ENCODE measurements at regions not wholly inside any gene's neighbourhood (a gene's known extent, or its start where the extent isn't known, plus 50 kb on each side); places are given as distances from the start of the nearest gene placed in this dataset.

GRCh38 chr2:220104871-220105351, 477.5 kb downstream of the SLC4A3 start:
- Mint-ChIP-seq H3K36me3 (no peaks in the 10 kb centered on the region), H3K27ac (no peak overlapping the region), H3K4me1 (no peaks in the 10 kb centered on the region), H3K27me3 (no peaks in the 10 kb centered on the region), H3K4me3 (no peak overlapping the region), H3K9me3 (no peaks in the 10 kb centered on the region)

GRCh38 chr2:220106065-220106464, 478.6 kb downstream of the SLC4A3 start:
- no peaks in the 10 kb centered on the region for H3K4me1 Mint-ChIP-seq
- H3K4me3 Mint-ChIP-seq = no peak overlapping the region
- H3K36me3 Mint-ChIP-seq = no peaks in the 10 kb centered on the region
- H3K9me3 Mint-ChIP-seq = no peaks in the 10 kb centered on the region
- H3K27ac Mint-ChIP-seq = no peak overlapping the region
- no peaks in the 10 kb centered on the region for H3K27me3 Mint-ChIP-seq

- Mint-ChIP-seq H3K4me3 (no peak overlapping the region), H3K27me3 (no peaks in the 10 kb centered on the region), H3K36me3 (no peaks in the 10 kb centered on the region), H3K27ac (no peak overlapping the region), H3K4me1 (no peaks in the 10 kb centered on the region), H3K9me3 (no peaks in the 10 kb centered on the region)
Measured at GRCh38 chr2:220107380-220107791, 480.0 kb downstream of the SLC4A3 start.

- Mint-ChIP-seq H3K27ac (no peak overlapping the region), H3K9me3 (peaks cover 5% of the 10 kb centered on the region), H3K4me3 (no peak overlapping the region), H3K27me3 (no peaks in the 10 kb centered on the region), H3K36me3 (no peaks in the 10 kb centered on the region), H3K4me1 (no peaks in the 10 kb centered on the region)
Measured at GRCh38 chr2:220114443-220114842, 487.0 kb downstream of the SLC4A3 start.

GRCh38 chr2:220117025-220117424, 489.6 kb downstream of the SLC4A3 start:
- H3K4me1 Mint-ChIP-seq = no peaks in the 10 kb centered on the region

GRCh38 chr2:220120041-220120440, 492.6 kb downstream of the SLC4A3 start:
- Mint-ChIP-seq H3K27me3 (no peaks in the 10 kb centered on the region), H3K9me3 (peaks cover 5% of the 10 kb centered on the region), H3K4me1 (no peaks in the 10 kb centered on the region), H3K27ac (no peak overlapping the region), H3K4me3 (no peak overlapping the region), H3K36me3 (no peaks in the 10 kb centered on the region)

More at GRCh38 chr2:220117025-220117424, 489.6 kb downstream of the SLC4A3 start:
- H3K27ac Mint-ChIP-seq = no peak overlapping the region
- H3K4me3 Mint-ChIP-seq = no peak overlapping the region
- H3K36me3 Mint-ChIP-seq = no peaks in the 10 kb centered on the region
- H3K27me3 Mint-ChIP-seq = no peaks in the 10 kb centered on the region
- H3K9me3 Mint-ChIP-seq = peaks cover 5% of the 10 kb centered on the region

GRCh38 chr2:220123751-220124150, 496.3 kb downstream of the SLC4A3 start:
- Mint-ChIP-seq H3K9me3 (no peaks in the 10 kb centered on the region), H3K27ac (no peak overlapping the region), H3K36me3 (no peaks in the 10 kb centered on the region), H3K4me3 (no peak overlapping the region), H3K27me3 (no peaks in the 10 kb centered on the region), H3K4me1 (no peaks in the 10 kb centered on the region)

GRCh38 chr2:220125551-220125950, 498.1 kb downstream of the SLC4A3 start:
- no peaks in the 10 kb centered on the region for H3K27me3 Mint-ChIP-seq
- no peaks in the 10 kb centered on the region for H3K36me3 Mint-ChIP-seq
- H3K4me1 Mint-ChIP-seq = no peaks in the 10 kb centered on the region
- H3K4me3 Mint-ChIP-seq = no peak overlapping the region
- no peak overlapping the region for H3K27ac Mint-ChIP-seq
- H3K9me3 Mint-ChIP-seq = no peaks in the 10 kb centered on the region

- Mint-ChIP-seq H3K27me3 (no peaks in the 10 kb centered on the region), H3K9me3 (no peaks in the 10 kb centered on the region), H3K36me3 (no peaks in the 10 kb centered on the region)
Measured at GRCh38 chr2:220127311-220127710, 499.9 kb downstream of the SLC4A3 start.

GRCh38 chr2:220127876-220128275, 500.4 kb downstream of the SLC4A3 start:
- Mint-ChIP-seq H3K36me3 (no peaks in the 10 kb centered on the region), H3K27me3 (no peaks in the 10 kb centered on the region), H3K4me3 (no peak overlapping the region), H3K9me3 (no peaks in the 10 kb centered on the region), H3K27ac (no peak overlapping the region), H3K4me1 (no peaks in the 10 kb centered on the region)

More at GRCh38 chr2:220127311-220127710, 499.9 kb downstream of the SLC4A3 start:
- Mint-ChIP-seq H3K27ac (no peak overlapping the region), H3K4me3 (no peak overlapping the region), H3K4me1 (no peaks in the 10 kb centered on the region)

- Mint-ChIP-seq H3K9me3 (no peaks in the 10 kb centered on the region), H3K4me3 (no peak overlapping the region), H3K27ac (no peak overlapping the region), H3K4me1 (no peaks in the 10 kb centered on the region), H3K36me3 (no peaks in the 10 kb centered on the region), H3K27me3 (no peaks in the 10 kb centered on the region)
Measured at GRCh38 chr2:220129391-220129790, 502.0 kb downstream of the SLC4A3 start.

- Mint-ChIP-seq H3K27ac (no peak overlapping the region), H3K36me3 (no peaks in the 10 kb centered on the region)
Measured at GRCh38 chr2:220134756-220135534, 507.5 kb downstream of the SLC4A3 start.

GRCh38 chr2:220143336-220143735, 515.9 kb downstream of the SLC4A3 start:
- peaks cover 5% of the 10 kb centered on the region for H3K27me3 Mint-ChIP-seq
- H3K27ac Mint-ChIP-seq = no peak overlapping the region
- H3K4me1 Mint-ChIP-seq = no peaks in the 10 kb centered on the region
- peaks cover 14% of the 10 kb centered on the region for H3K9me3 Mint-ChIP-seq
- H3K36me3 Mint-ChIP-seq = peaks cover 2% of the 10 kb centered on the region
- H3K4me3 Mint-ChIP-seq = no peak overlapping the region

More at GRCh38 chr2:220134756-220135534, 507.5 kb downstream of the SLC4A3 start:
- no peak overlapping the region for H3K4me3 Mint-ChIP-seq
- H3K9me3 Mint-ChIP-seq = no peaks in the 10 kb centered on the region
- no peaks in the 10 kb centered on the region for H3K27me3 Mint-ChIP-seq
- H3K4me1 Mint-ChIP-seq = no peaks in the 10 kb centered on the region

- Mint-ChIP-seq H3K36me3 (peaks cover 2% of the 10 kb centered on the region), H3K4me1 (no peaks in the 10 kb centered on the region), H3K9me3 (peaks cover 14% of the 10 kb centered on the region), H3K27me3 (peaks cover 5% of the 10 kb centered on the region), H3K4me3 (no peak overlapping the region), H3K27ac (no peak overlapping the region)
Measured at GRCh38 chr2:220144411-220144810, 517.0 kb downstream of the SLC4A3 start.

GRCh38 chr2:220147161-220148038, 520.0 kb downstream of the SLC4A3 start:
- H3K27ac Mint-ChIP-seq = no peak overlapping the region
- no peaks in the 10 kb centered on the region for H3K4me1 Mint-ChIP-seq
- H3K27me3 Mint-ChIP-seq = peaks cover 5% of the 10 kb centered on the region
- H3K36me3 Mint-ChIP-seq = peaks cover 2% of the 10 kb centered on the region
- H3K9me3 Mint-ChIP-seq = peaks cover 14% of the 10 kb centered on the region
- no peak overlapping the region for H3K4me3 Mint-ChIP-seq
